ENCODE measurements at regions not wholly inside any gene's neighbourhood (a gene's known extent, or its start where the extent isn't known, plus 50 kb on each side); places are given as distances from the start of the nearest gene placed in this dataset.

- Histone ChIP-seq H3K23ac (ENCODE audit: insufficient read length, low read depth, low read length) (no peak overlapping the region), H3K56ac (ENCODE audit: insufficient read length, low read depth, low read length) (no peak overlapping the region), H2BK12ac (ENCODE audit: insufficient read length, low read depth, low read length) (no peak overlapping the region), H2BK5ac (ENCODE audit: insufficient read length, low read length) (no peak overlapping the region), H3K4me2 (ENCODE audit: insufficient read depth, insufficient read length, low read length) (no peak overlapping the region), H4K5ac (ENCODE audit: insufficient read length, low read depth, low read length) (no peak overlapping the region), H2BK15ac (ENCODE audit: low read depth, low read length) (no peak overlapping the region), H3K27ac (ENCODE audit: insufficient read length, low read depth, low read length) (no peak overlapping the region), H4K20me1 (ENCODE audit: control insufficient read depth, insufficient read depth, insufficient read length) (no peaks in the 10 kb centered on the region), H3K79me2 (ENCODE audit: insufficient read depth, low read length) (no peaks in the 10 kb centered on the region), H4K8ac (replicated peaks; ENCODE audit: insufficient read length, low read depth, low read length) (no peak overlapping the region), H3K79me1 (ENCODE audit: insufficient read depth, low read depth, low read length, poor library complexity, severe bottlenecking) (no peaks in the 10 kb centered on the region), H3K4me1 (ENCODE audit: insufficient read depth, low read length) (no peaks in the 10 kb centered on the region), H3K9me3 (ENCODE audit: control insufficient read depth, low read depth, low read length) (no peaks in the 10 kb centered on the region), H3K9ac (ENCODE audit: extremely low read depth, insufficient read length, low read length) (no peak overlapping the region), H2BK120ac (ENCODE audit: low read depth, low read length, poor library complexity, severe bottlenecking) (no peak overlapping the region), H4K91ac (ENCODE audit: insufficient read length, low read depth, low read length) (no peak overlapping the region), H3K14ac (ENCODE audit: insufficient read depth, low read length) (no peak overlapping the region), H3K4ac (ENCODE audit: low read depth, low read length) (no peak overlapping the region), H2BK20ac (ENCODE audit: low read depth, low read length, poor library complexity, severe bottlenecking) (no peak overlapping the region), H2AFZ (ENCODE audit: low read length) (no peak overlapping the region), H3K23me2 (ENCODE audit: insufficient read length, low read depth, low read length, poor library complexity, severe bottlenecking) (no peaks in the 10 kb centered on the region), H3T11ph (ENCODE audit: low read length) (no peak overlapping the region), H2AK5ac (ENCODE audit: insufficient read length, low read length) (no peak overlapping the region), H3K27me3 (ENCODE audit: insufficient read depth, low read length) (no peaks in the 10 kb centered on the region), H3K18ac (ENCODE audit: insufficient read length, low read depth, low read length) (no peak overlapping the region)
- TF ChIP-seq, protein P1, sequence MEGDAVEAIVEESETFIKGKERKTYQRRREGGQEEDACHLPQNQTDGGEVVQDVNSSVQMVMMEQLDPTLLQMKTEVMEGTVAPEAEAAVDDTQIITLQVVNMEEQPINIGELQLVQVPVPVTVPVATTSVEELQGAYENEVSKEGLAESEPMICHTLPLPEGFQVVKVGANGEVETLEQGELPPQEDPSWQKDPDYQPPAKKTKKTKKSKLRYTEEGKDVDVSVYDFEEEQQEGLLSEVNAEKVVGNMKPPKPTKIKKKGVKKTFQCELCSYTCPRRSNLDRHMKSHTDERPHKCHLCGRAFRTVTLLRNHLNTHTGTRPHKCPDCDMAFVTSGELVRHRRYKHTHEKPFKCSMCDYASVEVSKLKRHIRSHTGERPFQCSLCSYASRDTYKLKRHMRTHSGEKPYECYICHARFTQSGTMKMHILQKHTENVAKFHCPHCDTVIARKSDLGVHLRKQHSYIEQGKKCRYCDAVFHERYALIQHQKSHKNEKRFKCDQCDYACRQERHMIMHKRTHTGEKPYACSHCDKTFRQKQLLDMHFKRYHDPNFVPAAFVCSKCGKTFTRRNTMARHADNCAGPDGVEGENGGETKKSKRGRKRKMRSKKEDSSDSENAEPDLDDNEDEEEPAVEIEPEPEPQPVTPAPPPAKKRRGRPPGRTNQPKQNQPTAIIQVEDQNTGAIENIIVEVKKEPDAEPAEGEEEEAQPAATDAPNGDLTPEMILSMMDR (conservative IDR thresholded peaks at IDR 0.05): no peak
- no peak overlapping the region for H3K4me3 Mint-ChIP-seq
- H3K27ac Mint-ChIP-seq: no peak overlapping the region
- no CpG with 5 or more reads among the region's 2 CpGs for WGBS (ENCODE audit: extremely low coverage, insufficient read length, low lambda C conversion rate)
- no peaks in the 10 kb centered on the region for H3K27me3 Mint-ChIP-seq (ENCODE audit: low read depth)
- no peaks in the 10 kb centered on the region for H3K9me3 Mint-ChIP-seq
- no peaks in the 10 kb centered on the region for H3K36me3 Mint-ChIP-seq (ENCODE audit: insufficient read depth in 1 of 3, low read depth in 3 of 3)
- no peaks in the 10 kb centered on the region for H3K4me1 Mint-ChIP-seq
- DNase-seq: no peak
Observed at GRCh38 chr20:21994203-21994602, 288.7 kb downstream of the PAX1 start.

Measured in H9 (cell line).